HUDEP-2 (cell line): ENCODE measurements at regions not wholly inside any gene's neighbourhood (a gene's known extent, or its start where the extent isn't known, plus 50 kb on each side); places are given as distances from the start of the nearest gene placed in this dataset.

Experiments used
- DNase-seq, 76 experiments: peaks; one replicate each; lab custom pipeline; 2025; ENCODE audit not compliant: unreplicated experiment in 76 of 76; lab: John Stamatoyannopoulos, UW

- no peak for DNase-seq
Observed at GRCh38 chr14:48936849-48937248, 649.3 kb downstream of the RPS29 start.

GRCh38 chr14:48936362-48936761 is 649.8 kb downstream of the RPS29 start:
- no peak for DNase-seq

GRCh38 chr14:48925184-48925583 is 661.0 kb downstream of the RPS29 start:
- DNase-seq: no peak

GRCh38 chr14:48914921-48915320 is 671.3 kb downstream of the RPS29 start:
- DNase-seq: no peak

- DNase-seq: no peak
Observed at GRCh38 chr14:48914382-48914781, 671.8 kb downstream of the RPS29 start.

- no peak for DNase-seq
Observed at GRCh38 chr14:48900565-48900964, 685.6 kb downstream of the RPS29 start.

GRCh38 chr14:48890333-48890732 is 695.8 kb downstream of the RPS29 start:
- no peak for DNase-seq

- DNase-seq: no peak
Observed at GRCh38 chr14:48876806-48877340, 709.3 kb downstream of the RPS29 start.

GRCh38 chr14:48874711-48875110 is 711.5 kb downstream of the RPS29 start:
- no peak for DNase-seq

- DNase-seq: no peak
Observed at GRCh38 chr14:48857366-48857765, 728.8 kb downstream of the RPS29 start.

- no peak for DNase-seq
Observed at GRCh38 chr14:48853159-48853558, 733.0 kb downstream of the RPS29 start.

GRCh38 chr14:48849741-48850322 is 736.3 kb downstream of the RPS29 start:
- DNase-seq: no peak

- no peak for DNase-seq
Observed at GRCh38 chr14:48842785-48843184, 743.4 kb downstream of the RPS29 start.

- no peak for DNase-seq
Observed at GRCh38 chr14:48826058-48826457, 760.1 kb downstream of the RPS29 start.

GRCh38 chr14:48814562-48814961 is 771.6 kb downstream of the RPS29 start:
- no peak for DNase-seq

- no peak for DNase-seq
Observed at GRCh38 chr14:48805315-48805714, 780.9 kb downstream of the RPS29 start.

- DNase-seq: no peak
Observed at GRCh38 chr14:48792376-48793024, 793.7 kb downstream of the RPS29 start.

- DNase-seq: no peak
Observed at GRCh38 chr14:48788771-48789170, 797.4 kb downstream of the RPS29 start.

- no peak for DNase-seq
Observed at GRCh38 chr14:48786498-48786897, 799.7 kb downstream of the RPS29 start.

- DNase-seq: no peak
Observed at GRCh38 chr14:48771717-48772116, 814.5 kb downstream of the RPS29 start.

- DNase-seq: no peak
Observed at GRCh38 chr14:48751293-48751692, 834.9 kb downstream of the RPS29 start.

GRCh38 chr14:48748151-48748675 is 838.0 kb downstream of the RPS29 start:
- DNase-seq: no peak
